Left lung (tissue), 4 donors: ENCODE measurements at regions not wholly inside any gene's neighbourhood (a gene's known extent, or its start where the extent isn't known, plus 50 kb on each side); places are given as distances from the start of the nearest gene placed in this dataset.
A peak's percentile ranks its signal among the peaks of the same experiment; 100 is the strongest.

Experiments used
- ATAC-seq: fragments of 200-7000 bp; cut with Tn5 transposase; one replicate; pipeline ENCODE4 v1.9.1; 2020; ENCODE audit warnings: moderate library complexity
- DNase-seq, 4 donors: peaks; one replicate each; pipeline ENCODE4 v3.0.0-alpha.2; 2013 to 2020
- H3K27ac ChIP-seq, 2 donors: fragments of 200-600 bp; sonication (generic) in 1 of 2; one replicate each; pipeline versions ENCODE4 v1.5.0 to v1.8.0; 2020 to 2021
- H3K27me3 ChIP-seq, 2 donors: fragments of 200-600 bp; sonication (generic) in 1 of 2; one replicate each; pipeline versions ENCODE4 v1.5.0 to v1.8.0; 2020 to 2021
- H3K36me3 ChIP-seq, 2 donors: fragments of 200-600 bp; sonication (generic) in 1 of 2; one replicate each; pipeline versions ENCODE4 v1.5.0 to v1.8.0; 2020 to 2021
- H3K4me1 ChIP-seq, 2 donors: fragments of 200-600 bp; one replicate each; pipeline ENCODE4 v1.8.0; 2021
- H3K4me3 ChIP-seq, 2 donors: fragments of 200-600 bp; sonication (generic) in 1 of 2; one replicate each; pipeline versions ENCODE4 v1.5.0 to v1.8.0; 2020 to 2021; ENCODE audit warnings: mild to moderate bottlenecking in 1 of 2
- H3K9me3 ChIP-seq, 2 donors: fragments of 200-600 bp; sonication (generic) in 1 of 2; one replicate each; pipeline versions ENCODE4 v1.5.0 to v1.8.0; 2020 to 2021
- intact Hi-C, 2 donors: fragments of 100-400 bp; cut with DNase I; formaldehyde crosslinking; loops; one replicate each; pipeline versions ENCODE4 v1.11.2 to v1.14.2; 2022
- TF ChIP-seq, protein P1 (sequence below), 2 donors: fragments of 200-600 bp; sonication (generic) in 1 of 2; IDR thresholded peaks; one replicate each; pipeline versions ENCODE4 v1.5.0 to v1.8.0; 2021; ENCODE audit warnings: antibody characterized with exemption in 2 of 2
- donor health status: DM: no; HTN: yes; CAD: no.
- donor health status: DM: no; HTN: no; CAD: no.

DNA sequence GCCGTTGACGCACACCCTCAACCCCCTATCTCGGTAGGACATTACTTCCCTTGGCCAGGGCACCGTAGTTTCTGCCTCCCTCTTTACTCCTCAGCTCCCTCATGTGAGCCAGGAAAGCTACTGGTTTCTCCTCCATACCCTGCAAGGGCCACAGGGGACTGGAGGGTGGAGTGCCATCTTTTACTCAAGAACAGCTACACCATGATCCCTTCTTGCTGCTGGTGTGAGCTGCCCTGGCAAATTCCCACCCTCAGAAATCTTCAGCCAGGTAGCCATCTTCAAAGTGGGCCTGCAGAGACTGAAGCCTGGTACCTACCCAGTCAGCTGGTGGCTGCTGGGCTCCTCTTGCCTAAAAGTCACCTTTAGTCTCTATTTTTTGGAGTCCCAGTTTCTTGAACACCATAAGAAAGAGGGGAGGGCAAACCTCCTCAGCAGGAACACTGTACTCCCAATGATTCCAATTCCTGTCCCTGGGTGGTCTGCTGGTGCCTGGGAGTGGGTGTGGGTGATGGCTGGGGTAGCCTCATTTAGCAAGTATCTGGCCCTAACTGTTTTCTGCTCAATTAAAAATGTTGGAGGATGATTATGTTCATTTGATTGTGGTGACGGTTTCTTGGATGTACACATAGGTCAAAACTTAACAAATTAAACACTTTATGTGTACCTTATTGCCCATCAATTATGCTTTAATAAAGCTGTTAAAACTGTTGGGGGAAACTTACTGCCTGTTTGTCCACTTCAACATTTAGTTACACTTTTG lies 105.0 kb upstream of the NPY start:
- H3K9me3 ChIP-seq = no peaks in the 10 kb centered on the region
- no peak overlapping the region for H3K27ac ChIP-seq
- ATAC-seq (no peak), DNase-seq (no peak)
- no peak overlapping the region for H3K4me3 ChIP-seq
- H3K4me1 ChIP-seq = no peaks in the 10 kb centered on the region
- H3K36me3 ChIP-seq = no peaks in the 10 kb centered on the region
- TF ChIP-seq, protein P1, sequence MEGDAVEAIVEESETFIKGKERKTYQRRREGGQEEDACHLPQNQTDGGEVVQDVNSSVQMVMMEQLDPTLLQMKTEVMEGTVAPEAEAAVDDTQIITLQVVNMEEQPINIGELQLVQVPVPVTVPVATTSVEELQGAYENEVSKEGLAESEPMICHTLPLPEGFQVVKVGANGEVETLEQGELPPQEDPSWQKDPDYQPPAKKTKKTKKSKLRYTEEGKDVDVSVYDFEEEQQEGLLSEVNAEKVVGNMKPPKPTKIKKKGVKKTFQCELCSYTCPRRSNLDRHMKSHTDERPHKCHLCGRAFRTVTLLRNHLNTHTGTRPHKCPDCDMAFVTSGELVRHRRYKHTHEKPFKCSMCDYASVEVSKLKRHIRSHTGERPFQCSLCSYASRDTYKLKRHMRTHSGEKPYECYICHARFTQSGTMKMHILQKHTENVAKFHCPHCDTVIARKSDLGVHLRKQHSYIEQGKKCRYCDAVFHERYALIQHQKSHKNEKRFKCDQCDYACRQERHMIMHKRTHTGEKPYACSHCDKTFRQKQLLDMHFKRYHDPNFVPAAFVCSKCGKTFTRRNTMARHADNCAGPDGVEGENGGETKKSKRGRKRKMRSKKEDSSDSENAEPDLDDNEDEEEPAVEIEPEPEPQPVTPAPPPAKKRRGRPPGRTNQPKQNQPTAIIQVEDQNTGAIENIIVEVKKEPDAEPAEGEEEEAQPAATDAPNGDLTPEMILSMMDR (IDR thresholded peaks at IDR 0.05) = no peak
- H3K27me3 ChIP-seq = no peaks in the 10 kb centered on the region
- intact Hi-C loops = no loop called here

DNA sequence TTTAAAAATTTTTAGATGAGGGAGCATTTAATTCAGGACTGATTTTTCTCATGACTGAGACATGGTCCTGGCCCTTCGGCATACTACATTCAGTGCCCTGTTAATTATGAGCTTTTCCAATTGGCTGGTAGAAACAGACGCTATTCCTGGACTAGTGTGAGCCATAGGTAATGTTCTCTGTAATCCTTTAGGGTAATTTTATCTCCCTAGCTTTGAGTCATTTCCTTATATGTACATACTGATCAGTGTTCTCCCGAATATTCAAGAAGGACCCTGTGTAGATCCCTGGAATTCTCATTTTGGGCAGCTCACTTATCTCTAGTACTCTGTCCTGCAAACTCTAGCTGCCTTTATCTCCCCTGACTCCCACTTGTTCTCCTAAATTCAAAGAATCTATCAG lies 92.6 kb upstream of the NPY start:
- ATAC-seq (no peak), DNase-seq (no peak)
- H3K36me3 ChIP-seq = no peaks in the 10 kb centered on the region
- H3K27me3 ChIP-seq = no peaks in the 10 kb centered on the region
- intact Hi-C loops = no loop called here
- no peak overlapping the region for H3K27ac ChIP-seq
- TF ChIP-seq, protein P1 (IDR thresholded peaks at IDR 0.05) = no peak
- no peaks in the 10 kb centered on the region for H3K4me1 ChIP-seq
- H3K4me3 ChIP-seq = no peak overlapping the region
- H3K9me3 ChIP-seq = no peaks in the 10 kb centered on the region

DNA sequence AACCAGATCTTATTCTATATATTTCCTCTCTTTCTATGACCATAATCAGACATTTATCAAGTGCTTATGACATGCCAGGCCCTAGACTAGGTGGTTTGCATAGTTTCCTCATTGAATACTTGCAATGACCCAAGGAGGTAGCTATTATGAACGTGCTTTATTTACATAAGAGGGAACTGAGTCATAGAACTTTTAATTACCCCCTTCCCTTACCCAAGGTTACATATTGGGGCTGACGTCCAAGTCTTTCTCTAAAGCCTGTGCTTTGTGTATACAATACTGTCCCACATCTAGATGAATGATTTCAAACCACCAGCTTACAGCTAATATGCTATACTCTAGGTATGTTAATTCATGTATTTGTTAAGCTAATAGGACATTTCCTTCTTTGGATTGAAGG lies 91.9 kb upstream of the NPY start:
- peak; percentile 82 for ATAC-seq
- no peaks in the 10 kb centered on the region for H3K4me1 ChIP-seq
- no peak overlapping the region for H3K4me3 ChIP-seq
- DNase-seq = no peak
- peak overlapping the region in 1 of 2 donors; percentile 10 for H3K27ac ChIP-seq
- H3K36me3 ChIP-seq = no peaks in the 10 kb centered on the region
- TF ChIP-seq, protein P1 (IDR thresholded peaks at IDR 0.05) = no peak
- intact Hi-C loops = no loop called here
- no peaks in the 10 kb centered on the region for H3K9me3 ChIP-seq
- H3K27me3 ChIP-seq = no peaks in the 10 kb centered on the region

DNA sequence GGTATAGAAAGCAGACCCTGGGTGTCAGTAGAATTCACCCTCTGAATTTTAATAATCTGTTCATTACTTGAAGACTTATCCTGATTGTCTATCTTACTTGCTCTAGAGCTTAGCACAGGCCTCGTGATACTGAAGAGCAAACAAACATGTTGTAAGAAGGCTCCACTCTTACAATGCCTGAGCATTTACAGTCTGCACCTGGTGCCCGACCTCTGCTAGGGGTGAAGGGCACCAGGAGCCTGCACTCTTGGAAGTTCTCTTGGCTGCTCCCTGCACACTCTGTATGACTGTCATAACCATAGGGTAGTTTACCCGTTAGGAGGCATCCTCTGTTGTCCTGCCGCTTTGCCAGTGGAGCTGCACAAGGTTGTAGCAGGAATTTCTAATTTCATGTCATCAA lies 91.3 kb upstream of the NPY start:
- intact Hi-C loops = no loop called here
- H3K9me3 ChIP-seq = no peaks in the 10 kb centered on the region
- no peaks in the 10 kb centered on the region for H3K4me1 ChIP-seq
- peak overlapping the region in 1 of 2 donors; percentile 10 for H3K27ac ChIP-seq
- TF ChIP-seq, protein P1 (IDR thresholded peaks at IDR 0.05) = no peak
- H3K4me3 ChIP-seq = no peak overlapping the region
- H3K36me3 ChIP-seq = no peaks in the 10 kb centered on the region
- H3K27me3 ChIP-seq = no peaks in the 10 kb centered on the region
- DNase-seq (peak in 1 of 4 donors; percentile 37), ATAC-seq (peak; percentile 91)

DNA sequence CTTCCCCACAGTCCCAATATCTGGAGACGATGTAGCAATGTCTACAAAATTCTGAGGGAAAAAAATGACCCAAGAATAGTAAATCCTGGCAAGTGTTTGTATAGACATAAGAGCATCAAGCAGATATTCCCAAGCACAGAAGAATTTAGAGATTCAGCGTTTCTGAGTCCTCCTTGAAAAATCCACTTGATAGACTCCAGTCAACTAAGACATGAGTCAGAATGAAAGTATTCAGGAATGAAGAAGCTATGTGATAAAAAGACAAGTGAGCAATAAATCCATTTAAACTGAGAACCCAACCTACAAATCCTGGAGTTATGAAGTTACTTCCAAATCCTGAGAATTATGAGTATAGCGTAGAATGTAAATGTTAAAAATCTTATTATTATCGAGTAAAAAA lies 86.1 kb upstream of the NPY start:
- no peak for ATAC-seq
- no peak overlapping the region for H3K27ac ChIP-seq
- DNase-seq = no peak
- H3K9me3 ChIP-seq = no peaks in the 10 kb centered on the region
- H3K27me3 ChIP-seq = no peaks in the 10 kb centered on the region
- intact Hi-C loops = no loop called here
- no peaks in the 10 kb centered on the region for H3K4me1 ChIP-seq
- TF ChIP-seq, protein P1 (IDR thresholded peaks at IDR 0.05) = no peak
- no peak overlapping the region for H3K4me3 ChIP-seq
- no peaks in the 10 kb centered on the region for H3K36me3 ChIP-seq
